ENCODE measurements at regions not wholly inside any gene's neighbourhood (a gene's known extent, or its start where the extent isn't known, plus 50 kb on each side); places are given as distances from the start of the nearest gene placed in this dataset.

DNA sequence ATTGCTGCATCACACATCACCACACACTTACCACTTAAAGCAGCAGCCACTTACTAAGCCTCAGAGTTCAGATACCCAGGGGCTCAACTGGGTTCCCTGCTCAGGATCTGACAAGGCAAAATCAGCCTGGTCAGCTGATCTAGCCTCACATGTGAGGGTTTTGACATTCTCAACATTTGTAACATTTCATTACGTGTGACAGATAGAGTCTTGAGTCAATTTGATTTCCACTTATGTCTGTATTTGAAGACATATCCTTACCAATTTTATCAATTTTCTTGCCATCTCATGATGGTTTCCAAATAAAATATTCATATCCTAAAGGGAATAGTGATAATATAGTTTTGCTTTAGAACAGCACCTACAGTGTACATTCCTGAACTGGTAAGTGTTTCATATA lies 494.7 kb upstream of the PFKP start:
- H3K4me3 ChIP-seq (ENCODE audit: low read depth, low read length, poor library complexity, severe bottlenecking) = no peak overlapping the region
- no peak overlapping the region for H3K4me2 ChIP-seq (ENCODE audit: low read length)
- no peaks in the 10 kb centered on the region for H4K20me1 ChIP-seq (ENCODE audit: insufficient read depth, low read length)
- POLR2A ChIA-PET = no interaction called here
- BruUV-seq (replicated peaks) = no TSS peak
- H3K36me3 ChIP-seq (ENCODE audit: insufficient read depth, low read length) = no peaks in the 10 kb centered on the region
- TF ChIP-seq, protein P1, sequence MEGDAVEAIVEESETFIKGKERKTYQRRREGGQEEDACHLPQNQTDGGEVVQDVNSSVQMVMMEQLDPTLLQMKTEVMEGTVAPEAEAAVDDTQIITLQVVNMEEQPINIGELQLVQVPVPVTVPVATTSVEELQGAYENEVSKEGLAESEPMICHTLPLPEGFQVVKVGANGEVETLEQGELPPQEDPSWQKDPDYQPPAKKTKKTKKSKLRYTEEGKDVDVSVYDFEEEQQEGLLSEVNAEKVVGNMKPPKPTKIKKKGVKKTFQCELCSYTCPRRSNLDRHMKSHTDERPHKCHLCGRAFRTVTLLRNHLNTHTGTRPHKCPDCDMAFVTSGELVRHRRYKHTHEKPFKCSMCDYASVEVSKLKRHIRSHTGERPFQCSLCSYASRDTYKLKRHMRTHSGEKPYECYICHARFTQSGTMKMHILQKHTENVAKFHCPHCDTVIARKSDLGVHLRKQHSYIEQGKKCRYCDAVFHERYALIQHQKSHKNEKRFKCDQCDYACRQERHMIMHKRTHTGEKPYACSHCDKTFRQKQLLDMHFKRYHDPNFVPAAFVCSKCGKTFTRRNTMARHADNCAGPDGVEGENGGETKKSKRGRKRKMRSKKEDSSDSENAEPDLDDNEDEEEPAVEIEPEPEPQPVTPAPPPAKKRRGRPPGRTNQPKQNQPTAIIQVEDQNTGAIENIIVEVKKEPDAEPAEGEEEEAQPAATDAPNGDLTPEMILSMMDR (conservative IDR thresholded peaks at IDR 0.05; ENCODE audit: low read length) = no peak
- no peak for TF ChIP-seq EZH2phosphoT487 (IDR thresholded peaks at IDR 0.05; ENCODE audit: borderline replicate concordance, low read depth, low read length)
- intact Hi-C loops (cut with micrococcal nuclease; ENCODE audit: unreplicated experiment) = no loop called here
- no peak overlapping the region for H3K27ac ChIP-seq (ENCODE audit: low read depth, low read length, poor library complexity, severe bottlenecking)
- H3K9me2 ChIP-seq (ENCODE audit: insufficient read depth, low read length) = no peaks in the 10 kb centered on the region
- CTCF ChIA-PET (ENCODE audit: unreplicated experiment) = no interaction called here
- DNase-seq (ENCODE audit: low spot score) = no peak
- H2AFZ ChIP-seq (ENCODE audit: low read length) = no peak overlapping the region
- no peaks in the 10 kb centered on the region for H3K4me1 ChIP-seq (ENCODE audit: insufficient read depth, low read length, poor library complexity, severe bottlenecking)
- H3K9me3 ChIP-seq (ENCODE audit: low read length) = no peaks in the 10 kb centered on the region
- no peaks in the 10 kb centered on the region for H3K79me2 ChIP-seq (ENCODE audit: insufficient read depth, low read depth, low read length)

DNA sequence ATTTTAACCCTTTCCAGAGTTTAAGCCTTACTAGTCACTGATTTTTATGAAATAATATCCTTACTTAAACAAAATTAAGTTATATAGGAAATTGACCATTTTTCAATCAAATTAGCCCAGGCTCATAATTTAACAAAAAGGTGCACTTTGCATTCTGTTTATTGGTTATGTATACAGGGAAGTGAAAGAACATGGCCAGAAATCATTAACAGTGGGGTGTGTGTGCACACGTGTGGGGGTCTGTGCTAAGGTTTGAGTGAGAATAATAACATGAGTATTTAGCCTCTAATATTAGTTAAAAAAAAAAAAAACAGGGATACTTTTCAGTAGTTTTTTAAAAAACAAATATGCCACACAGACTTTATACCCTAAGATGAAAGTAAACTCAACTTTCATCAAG lies 510.5 kb upstream of the PFKP start:
- H2AFZ ChIP-seq (ENCODE audit: low read length) = no peak overlapping the region
- intact Hi-C loops (cut with micrococcal nuclease; ENCODE audit: unreplicated experiment) = no loop called here
- H3K4me3 ChIP-seq (ENCODE audit: low read depth, low read length, poor library complexity, severe bottlenecking) = no peak overlapping the region
- DNase-seq (ENCODE audit: low spot score) = no peak
- no peaks in the 10 kb centered on the region for H3K9me3 ChIP-seq (ENCODE audit: low read length)
- TF ChIP-seq EZH2phosphoT487 (IDR thresholded peaks at IDR 0.05; ENCODE audit: borderline replicate concordance, low read depth, low read length) = no peak
- TF ChIP-seq, protein P1 (conservative IDR thresholded peaks at IDR 0.05; ENCODE audit: low read length) = no peak
- ChIA-PET CTCF (ENCODE audit: unreplicated experiment) (no interaction called here), POLR2A (interaction anchor here (0.7 kb wide), 1 partner anchor 113 kb away, joined by 3 read pairs; no protein-coding TSS in a partner anchor)
- no peaks in the 10 kb centered on the region for H3K9me2 ChIP-seq (ENCODE audit: insufficient read depth, low read length)
- H3K4me1 ChIP-seq (ENCODE audit: insufficient read depth, low read length, poor library complexity, severe bottlenecking) = no peaks in the 10 kb centered on the region
- H3K4me2 ChIP-seq (ENCODE audit: low read length) = no peak overlapping the region
- no peak overlapping the region for H3K27ac ChIP-seq (ENCODE audit: low read depth, low read length, poor library complexity, severe bottlenecking)
- H3K36me3 ChIP-seq (ENCODE audit: insufficient read depth, low read length) = no peaks in the 10 kb centered on the region
- BruUV-seq (replicated peaks) = no TSS peak
- H3K79me2 ChIP-seq (ENCODE audit: insufficient read depth, low read depth, low read length) = no peaks in the 10 kb centered on the region
- H4K20me1 ChIP-seq (ENCODE audit: insufficient read depth, low read length) = no peaks in the 10 kb centered on the region

DNA sequence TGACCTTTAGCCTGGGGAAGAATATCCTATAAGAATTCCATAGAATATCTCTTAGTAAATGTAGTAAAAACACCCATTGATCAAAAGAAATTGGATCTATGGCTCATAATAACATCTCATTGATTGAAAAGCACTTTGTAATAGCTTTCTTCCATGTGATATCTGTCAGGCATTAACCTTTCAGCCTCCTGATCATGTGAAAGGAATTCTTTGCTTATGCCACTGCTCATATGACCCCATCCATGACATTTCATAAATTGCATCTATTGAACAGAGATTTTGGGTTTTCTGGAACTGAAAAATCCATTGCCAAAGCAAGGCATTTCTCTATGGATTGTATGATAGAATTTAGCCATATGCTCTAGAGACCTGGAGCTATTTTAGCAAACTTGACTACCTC lies 519.3 kb upstream of the PFKP start:
- POLR2A ChIA-PET = no interaction called here
- Histone ChIP-seq H2AFZ (ENCODE audit: low read length) (no peak overlapping the region), H3K4me3 (ENCODE audit: low read depth, low read length, poor library complexity, severe bottlenecking) (no peak overlapping the region), H3K9me2 (ENCODE audit: insufficient read depth, low read length) (no peaks in the 10 kb centered on the region), H4K20me1 (ENCODE audit: insufficient read depth, low read length) (no peaks in the 10 kb centered on the region), H3K4me2 (ENCODE audit: low read length) (no peak overlapping the region), H3K36me3 (ENCODE audit: insufficient read depth, low read length) (no peaks in the 10 kb centered on the region), H3K9me3 (ENCODE audit: low read length) (no peaks in the 10 kb centered on the region), H3K79me2 (ENCODE audit: insufficient read depth, low read depth, low read length) (no peaks in the 10 kb centered on the region), H3K27ac (ENCODE audit: low read depth, low read length, poor library complexity, severe bottlenecking) (no peak overlapping the region), H3K4me1 (ENCODE audit: insufficient read depth, low read length, poor library complexity, severe bottlenecking) (no peaks in the 10 kb centered on the region)
- BruUV-seq (replicated peaks) = no TSS peak
- CTCF ChIA-PET (ENCODE audit: unreplicated experiment) = no interaction called here
- TF ChIP-seq, protein P1 (conservative IDR thresholded peaks at IDR 0.05; ENCODE audit: low read length) = no peak
- TF ChIP-seq EZH2phosphoT487 (IDR thresholded peaks at IDR 0.05; ENCODE audit: borderline replicate concordance, low read depth, low read length) = no peak
- intact Hi-C loops (cut with micrococcal nuclease; ENCODE audit: unreplicated experiment) = no loop called here
- DNase-seq (ENCODE audit: low spot score) = no peak
